Stimulated activated CD8-positive, alpha-beta memory T cell treated with anti-CD3 and anti-CD28 coated beads, Interleukin-12 subunit alpha, Interleukin-12 subunit beta, amount 100 ng/mL, for 24 hours (primary cell): ENCODE measurements at regions not wholly inside any gene's neighbourhood (a gene's known extent, or its start where the extent isn't known, plus 50 kb on each side); places are given as distances from the start of the nearest gene placed in this dataset.
"Not testable (repeated sequence)": the region's sequence is repeated elsewhere in the genome, so short reads cannot be mapped to it uniquely, and the experiment has no call there.

Experiments used
- DNase-seq: peaks from one replicate; pipeline ENCODE4 v3.0.0-alpha.2; 2020; ENCODE audit errors: extremely low read depth

- no peak for DNase-seq
Observed at GRCh38 chr1:98575955-98576354, 85.6 kb upstream of the SNX7 start.

DNA sequence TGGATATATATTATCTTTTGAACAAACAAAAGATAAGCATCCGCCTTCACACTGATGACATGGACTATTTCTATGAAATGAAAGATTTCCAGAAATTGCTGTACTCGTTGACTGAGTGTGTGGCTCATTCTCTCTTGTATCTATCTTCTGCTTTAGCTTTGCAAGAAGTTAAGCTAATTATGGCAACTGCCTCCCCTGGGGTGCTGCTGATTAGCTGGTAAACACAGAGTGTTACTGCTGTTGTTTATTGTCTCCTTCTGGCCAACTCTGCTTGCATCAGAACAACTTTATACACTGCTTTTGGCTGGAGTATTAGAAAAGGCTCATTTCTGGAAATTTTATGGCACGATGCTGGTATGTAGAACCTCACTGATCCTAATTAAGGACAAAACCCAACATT lies 95.6 kb upstream of the SNX7 start:
- DNase-seq: no peak

DNA sequence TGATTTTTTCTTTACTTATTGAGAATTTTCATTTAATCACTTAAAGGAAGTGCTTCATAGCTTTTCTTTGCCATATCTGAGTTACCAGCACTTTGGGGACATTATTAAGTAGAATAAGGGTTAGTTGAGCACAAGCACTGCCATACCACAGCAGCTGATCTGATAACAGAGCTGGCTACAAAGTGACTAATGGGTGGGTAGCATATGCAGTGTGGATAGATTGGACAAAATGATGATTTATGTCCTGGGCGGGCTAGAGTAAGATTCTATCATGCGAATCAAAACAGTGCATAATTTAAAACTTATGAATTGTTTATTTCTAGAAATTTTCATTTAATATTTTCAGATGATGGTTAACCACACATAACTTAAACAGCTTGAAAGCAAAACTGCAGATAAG lies 102.2 kb upstream of the SNX7 start:
- DNase-seq: no peak

DNA sequence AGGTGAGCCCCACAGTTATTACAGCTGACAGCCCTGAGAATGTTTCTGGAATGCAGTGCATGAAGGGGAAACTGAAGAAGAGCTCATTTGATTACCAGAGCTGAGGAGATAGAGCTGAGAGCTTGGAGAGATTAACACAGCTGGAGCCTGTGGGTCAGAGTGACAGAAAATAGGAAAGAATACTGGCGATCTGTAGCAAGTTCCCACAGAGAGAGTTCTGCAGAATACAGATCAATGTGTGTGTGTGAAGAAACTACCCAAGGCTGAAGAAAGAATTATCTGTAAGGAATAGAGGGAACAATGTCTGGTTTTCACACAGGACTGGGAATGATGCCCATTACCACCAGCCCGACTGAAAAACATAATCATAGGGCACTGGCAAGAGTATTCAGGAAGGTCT lies 103.6 kb upstream of the SNX7 start:
- no peak for DNase-seq

GRCh38 chr1:98556521-98557158 lies 104.9 kb upstream of the SNX7 start:
- no peak for DNase-seq

DNA sequence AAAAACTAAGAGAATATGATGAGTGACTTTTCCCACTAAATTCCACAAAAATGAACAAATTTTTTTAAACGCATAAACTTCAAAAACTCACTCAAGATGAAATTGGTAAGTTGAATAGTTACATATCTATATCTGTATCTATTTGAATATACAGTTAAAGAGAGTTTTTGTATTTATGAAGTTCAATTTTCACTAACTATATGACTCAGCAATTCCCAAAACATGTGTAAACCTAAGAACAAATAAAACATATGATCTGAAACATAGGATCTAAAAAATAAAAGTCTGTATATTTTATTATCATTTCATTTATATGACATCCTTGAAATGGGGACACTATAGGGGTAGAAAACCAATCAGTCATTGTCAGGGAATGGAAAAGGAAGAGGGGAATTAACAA lies 105.7 kb upstream of the SNX7 start:
- no peak for DNase-seq

- not testable (repeated sequence) for DNase-seq
Observed at GRCh38 chr1:98552576-98553074, 108.9 kb upstream of the SNX7 start.

GRCh38 chr1:98550076-98550475 lies 111.4 kb upstream of the SNX7 start:
- no peak for DNase-seq

DNA sequence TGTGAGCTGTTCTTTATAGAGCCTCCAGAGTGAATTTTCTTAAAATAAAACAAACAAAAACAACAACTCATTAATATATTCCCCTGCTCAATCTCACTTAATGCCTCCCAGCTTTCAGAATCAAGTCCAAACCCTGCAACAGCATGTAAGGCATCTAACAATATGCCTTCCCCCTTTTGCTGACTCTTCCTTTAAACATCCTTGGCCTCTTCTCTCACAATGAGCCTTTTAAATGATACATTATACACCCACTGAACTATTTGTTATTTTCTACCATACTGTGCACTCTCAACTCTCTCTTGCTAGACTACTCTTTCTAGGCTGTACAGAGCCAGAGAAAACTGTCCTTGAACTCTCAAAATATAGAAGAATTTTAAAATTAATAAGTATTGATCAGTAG lies 115.2 kb upstream of the SNX7 start:
- DNase-seq: no peak

- DNase-seq: no peak
Observed at GRCh38 chr1:98538106-98538505, 123.4 kb upstream of the SNX7 start.

DNA sequence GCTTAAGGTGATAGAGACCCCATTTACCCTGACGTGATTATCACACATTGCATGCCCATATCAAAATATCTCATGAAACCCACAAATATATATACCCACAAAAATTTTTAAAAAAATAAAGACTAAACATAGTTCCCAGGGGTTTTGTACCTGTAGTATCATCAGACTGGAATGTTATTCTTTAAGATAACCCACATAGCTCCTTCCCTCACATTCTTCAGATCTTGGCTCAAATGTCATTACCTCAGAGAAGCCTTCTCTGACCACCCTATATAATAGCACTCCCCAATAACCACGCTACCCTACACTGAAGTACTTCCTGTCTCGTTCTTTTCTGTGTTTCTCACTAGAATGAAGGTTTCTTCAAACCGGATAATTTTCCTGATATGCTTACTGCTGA lies 138.3 kb upstream of the SNX7 start:
- DNase-seq: no peak

DNA sequence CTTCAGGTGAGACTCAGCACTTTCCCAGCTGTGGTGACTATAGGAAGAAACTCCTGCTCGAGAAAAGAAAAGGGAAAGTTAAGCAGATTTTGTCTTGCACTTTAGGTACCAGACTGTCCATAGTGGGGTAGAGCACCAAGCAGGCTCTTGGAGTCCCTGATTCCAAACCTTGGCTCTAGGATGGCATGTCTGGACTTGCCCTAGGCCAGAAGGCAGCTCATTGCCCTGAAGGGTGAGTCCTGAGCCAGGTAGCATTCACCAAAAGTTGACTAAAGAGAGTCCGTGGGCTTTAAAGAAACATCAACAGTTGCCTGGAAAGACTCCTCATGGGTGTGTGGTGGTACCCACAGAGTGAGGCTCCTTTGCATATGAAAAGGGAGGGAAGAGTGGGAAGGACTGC lies 145.2 kb upstream of the SNX7 start:
- DNase-seq: no peak

DNA sequence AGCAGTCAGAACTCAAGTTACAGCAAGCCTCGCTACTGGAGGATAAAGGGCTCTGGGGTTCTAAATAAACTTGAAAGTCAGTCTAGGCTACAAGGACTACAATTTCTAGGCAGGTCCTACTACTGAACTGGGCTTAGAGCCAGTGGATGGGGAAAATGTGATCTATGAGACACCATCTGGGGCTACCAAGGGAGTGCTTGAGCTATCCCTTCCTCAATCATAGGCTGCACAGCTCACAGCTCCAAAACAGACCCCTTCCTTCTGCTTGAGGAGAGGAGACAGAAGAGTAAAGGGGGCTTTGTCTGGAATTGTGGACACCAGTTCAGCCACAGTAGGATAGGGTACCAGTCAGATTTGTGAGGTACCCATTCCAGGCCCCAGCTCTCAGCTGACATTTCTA lies 145.8 kb upstream of the SNX7 start:
- DNase-seq: no peak

DNA sequence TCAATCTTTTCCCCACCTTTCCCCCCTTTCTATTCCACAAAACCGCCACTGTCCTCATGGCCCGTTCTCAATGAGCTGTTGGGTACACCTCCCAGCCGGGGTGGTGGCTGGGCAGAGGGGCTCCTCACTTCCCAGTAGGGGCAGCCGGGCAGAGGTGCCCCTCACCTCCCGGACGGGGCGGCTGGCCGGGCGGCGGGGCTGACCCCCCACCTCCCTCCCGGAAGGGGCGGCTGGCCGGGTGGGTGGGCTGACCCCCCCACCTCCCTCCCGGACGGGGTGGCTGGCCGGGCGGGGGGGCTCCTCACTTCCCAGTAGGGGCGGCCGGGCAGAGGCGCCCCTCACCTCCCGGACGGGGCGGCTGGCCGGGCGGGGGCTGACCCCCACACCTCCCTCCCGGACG lies 149.3 kb upstream of the SNX7 start:
- DNase-seq: not testable (repeated sequence)

- DNase-seq: no peak
Observed at GRCh38 chr1:98503771-98504170, 157.8 kb upstream of the SNX7 start.

DNA sequence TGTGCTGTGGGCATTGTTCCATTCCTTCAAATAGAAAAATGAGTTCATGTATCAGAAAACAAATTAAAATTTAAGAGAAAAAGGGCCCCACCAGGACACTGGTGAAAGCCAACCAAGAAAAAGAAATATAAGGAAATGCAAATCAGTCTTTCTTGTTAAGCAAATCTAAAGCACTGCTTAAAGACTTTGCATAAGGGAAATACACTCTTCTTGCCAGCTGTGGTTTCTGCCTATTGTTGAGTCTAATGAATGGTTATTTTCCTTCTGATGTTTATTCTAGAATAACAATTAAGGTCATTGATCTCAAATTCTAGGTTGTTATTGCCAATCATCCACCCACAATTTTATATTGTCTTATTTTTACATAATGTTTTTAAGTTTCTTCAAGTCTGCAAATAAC lies 158.6 kb upstream of the SNX7 start:
- DNase-seq: no peak

DNA sequence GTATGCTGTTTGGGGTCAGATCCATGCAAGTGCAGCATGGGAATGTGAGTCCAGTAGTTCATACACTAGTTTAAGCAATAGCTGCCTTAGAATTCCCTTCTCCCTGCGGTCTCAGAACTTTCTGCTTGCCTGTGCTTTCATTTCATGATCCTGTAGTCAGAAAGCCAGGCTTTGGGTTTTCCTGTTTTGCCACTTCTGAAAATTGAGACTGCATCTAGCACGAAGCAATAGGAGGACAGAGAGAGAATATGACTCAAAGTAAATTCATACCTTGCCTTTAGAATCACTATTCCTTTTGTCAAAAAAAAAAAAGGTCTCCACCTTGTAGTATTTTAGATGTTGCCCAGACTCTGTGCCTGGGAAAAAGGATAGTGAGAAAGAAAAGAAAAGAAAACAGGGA lies 161.2 kb upstream of the SNX7 start:
- no peak for DNase-seq

- DNase-seq: no peak
Observed at GRCh38 chr1:98498651-98499050, 162.9 kb upstream of the SNX7 start.

DNA sequence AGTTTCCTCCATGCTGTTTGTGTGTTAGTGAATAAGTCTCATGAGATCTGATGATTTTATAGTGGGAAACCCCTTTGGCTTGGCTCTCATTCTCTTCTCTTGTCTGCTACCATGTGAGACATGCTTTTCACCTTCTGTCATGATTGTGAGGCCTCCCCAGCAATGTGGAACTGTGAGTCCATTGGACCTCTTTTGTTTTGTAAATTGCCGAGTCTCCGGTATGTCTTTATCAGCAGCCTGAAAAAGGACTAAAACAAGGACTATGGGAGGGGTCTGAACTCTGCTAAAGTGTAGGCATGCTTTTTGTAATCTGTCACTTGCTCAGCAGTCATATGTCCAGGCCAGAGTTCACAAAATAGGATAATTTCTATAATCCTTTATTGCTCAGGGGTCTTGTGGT lies 164.0 kb upstream of the SNX7 start:
- no peak for DNase-seq

- DNase-seq: no peak
Observed at GRCh38 chr1:98496256-98496995, 165.1 kb upstream of the SNX7 start.

DNA sequence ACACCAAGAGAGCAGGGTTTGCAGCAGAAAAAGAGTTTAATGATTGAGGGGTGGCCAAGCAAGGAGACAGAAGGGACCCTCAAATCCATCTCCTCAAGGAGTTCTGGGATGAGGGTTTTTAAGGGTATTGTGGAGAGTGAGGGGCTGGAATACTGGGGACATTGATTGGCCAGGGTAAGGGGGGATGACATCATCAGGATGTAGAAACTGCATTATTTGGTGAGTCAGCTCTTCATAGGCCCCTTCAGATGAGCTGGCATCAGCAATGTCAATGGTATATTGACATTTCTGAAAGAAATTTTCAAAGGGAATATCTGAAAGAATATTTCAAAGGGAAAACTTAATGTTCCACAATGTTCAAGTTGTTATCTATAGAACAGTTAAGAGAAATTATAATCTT lies 168.1 kb upstream of the SNX7 start:
- DNase-seq: no peak

- no peak for DNase-seq
Observed at GRCh38 chr1:98490099-98490498, 171.4 kb upstream of the SNX7 start.

GRCh38 chr1:98487620-98488019 lies 173.9 kb upstream of the SNX7 start:
- DNase-seq: no peak

GRCh38 chr1:98482611-98483010 lies 178.9 kb upstream of the SNX7 start:
- DNase-seq: no peak
